Omental fat pad (tissue), 3 donors: ENCODE measurements at regions not wholly inside any gene's neighbourhood (a gene's known extent, or its start where the extent isn't known, plus 50 kb on each side); places are given as distances from the start of the nearest gene placed in this dataset.

Experiments used
- ATAC-seq: fragments of 150-250 bp; one replicate; pipeline ENCODE4 v1.9.1; 2016; ENCODE audit warnings: mild to moderate bottlenecking, moderate library complexity; ENCODE audit not compliant: low FRiP score
- DNase-seq: peaks from one replicate; pipeline ENCODE4 v3.0.0-alpha.2; 2019; ENCODE audit warnings: low spot score
- TF ChIP-seq, protein P1 (sequence below), 3 donors: fragments of 450-650 bp; IDR thresholded peaks; one replicate each; pipeline ENCODE4 v1.5.1; 2016 to 2017; ENCODE audit warnings: antibody characterized with exemption in 3 of 3, mild to moderate bottlenecking in 3 of 3, moderate library complexity in 2 of 3

DNA sequence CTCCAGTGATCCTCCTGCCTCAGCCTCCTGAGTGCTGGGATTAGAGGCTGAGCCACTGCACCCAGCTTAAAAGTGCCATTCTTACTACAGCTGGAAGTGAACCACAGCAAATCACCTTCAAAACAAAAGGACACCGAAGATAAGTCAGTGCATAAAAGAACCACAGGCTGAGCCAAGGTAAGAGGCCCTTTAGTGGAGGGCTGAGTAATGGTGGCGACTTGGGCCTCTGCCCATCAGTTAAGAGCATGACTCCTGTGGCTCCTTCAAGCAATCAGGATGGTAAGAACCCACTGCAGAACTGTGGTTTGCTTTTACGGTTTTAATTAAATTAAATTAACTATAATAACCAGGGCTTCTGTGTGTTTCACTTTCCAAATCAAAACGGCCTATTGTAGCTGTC lies 75.1 kb downstream of the CTAGE1 start:
- TF ChIP-seq, protein P1, sequence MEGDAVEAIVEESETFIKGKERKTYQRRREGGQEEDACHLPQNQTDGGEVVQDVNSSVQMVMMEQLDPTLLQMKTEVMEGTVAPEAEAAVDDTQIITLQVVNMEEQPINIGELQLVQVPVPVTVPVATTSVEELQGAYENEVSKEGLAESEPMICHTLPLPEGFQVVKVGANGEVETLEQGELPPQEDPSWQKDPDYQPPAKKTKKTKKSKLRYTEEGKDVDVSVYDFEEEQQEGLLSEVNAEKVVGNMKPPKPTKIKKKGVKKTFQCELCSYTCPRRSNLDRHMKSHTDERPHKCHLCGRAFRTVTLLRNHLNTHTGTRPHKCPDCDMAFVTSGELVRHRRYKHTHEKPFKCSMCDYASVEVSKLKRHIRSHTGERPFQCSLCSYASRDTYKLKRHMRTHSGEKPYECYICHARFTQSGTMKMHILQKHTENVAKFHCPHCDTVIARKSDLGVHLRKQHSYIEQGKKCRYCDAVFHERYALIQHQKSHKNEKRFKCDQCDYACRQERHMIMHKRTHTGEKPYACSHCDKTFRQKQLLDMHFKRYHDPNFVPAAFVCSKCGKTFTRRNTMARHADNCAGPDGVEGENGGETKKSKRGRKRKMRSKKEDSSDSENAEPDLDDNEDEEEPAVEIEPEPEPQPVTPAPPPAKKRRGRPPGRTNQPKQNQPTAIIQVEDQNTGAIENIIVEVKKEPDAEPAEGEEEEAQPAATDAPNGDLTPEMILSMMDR (IDR thresholded peaks at IDR 0.05), result no peak
- no peak for ATAC-seq
- no peak for DNase-seq

DNA sequence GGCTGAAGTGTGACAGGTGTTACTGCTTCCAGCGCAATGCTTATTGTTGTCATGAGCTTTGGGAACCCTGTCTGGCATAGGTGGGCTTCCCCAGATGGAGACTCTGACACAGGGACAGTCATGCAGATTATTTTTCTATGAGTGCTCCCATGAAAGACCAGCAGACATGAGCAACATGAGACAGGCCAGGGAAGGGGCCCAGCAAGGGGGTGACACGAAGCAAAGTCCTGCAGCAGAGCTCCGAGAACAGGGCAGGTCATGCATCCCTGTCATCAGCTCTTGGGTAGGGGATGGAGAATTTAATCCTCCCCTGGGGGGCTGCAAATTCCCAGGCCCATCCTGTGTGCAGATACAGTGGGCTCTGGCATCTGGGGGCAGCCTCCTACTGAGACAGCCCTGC lies 77.4 kb downstream of the CTAGE1 start:
- no peak for DNase-seq
- TF ChIP-seq, protein P1 (IDR thresholded peaks at IDR 0.05), result no peak
- ATAC-seq, result no peak

DNA sequence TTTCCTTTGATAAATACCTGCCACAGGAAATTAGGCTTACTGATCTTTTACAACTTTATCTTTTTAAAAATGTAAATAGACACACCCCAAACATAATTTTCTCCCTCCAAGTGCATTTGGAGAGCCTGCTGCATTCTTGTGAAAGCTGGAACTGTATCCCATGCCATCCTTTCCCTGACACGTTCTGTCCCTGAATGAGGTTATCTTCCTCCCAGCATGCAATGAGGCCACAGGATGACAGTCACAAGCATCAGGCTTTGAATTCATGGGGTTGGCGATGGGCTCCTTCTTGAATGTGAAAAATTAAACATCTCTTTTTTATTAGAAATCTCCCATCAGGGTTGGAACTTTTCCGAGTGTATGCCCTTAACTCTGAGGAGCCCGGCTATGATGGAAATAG lies 77.8 kb downstream of the CTAGE1 start:
- TF ChIP-seq, protein P1 (IDR thresholded peaks at IDR 0.05), result no peak
- ATAC-seq (no peak), DNase-seq (no peak)

DNA sequence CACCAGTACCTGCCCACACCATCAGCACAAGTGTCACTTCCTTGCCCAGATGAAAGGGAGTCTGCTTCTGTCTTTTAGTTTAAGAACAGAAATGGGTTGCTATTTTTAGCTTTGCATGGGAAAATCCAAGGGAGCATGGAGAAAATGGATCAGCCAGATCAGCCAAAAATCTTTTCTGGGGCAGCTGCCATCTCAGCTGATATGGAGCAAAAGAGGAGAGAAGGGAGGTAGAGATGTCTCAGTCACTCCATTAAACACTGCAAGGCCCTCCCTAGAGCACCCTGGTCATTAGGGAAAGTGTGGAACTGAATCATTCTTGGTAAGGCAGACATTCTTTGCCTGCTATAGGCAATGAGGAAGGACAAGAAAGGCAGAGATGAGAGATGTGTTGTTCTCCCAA lies 79.9 kb downstream of the CTAGE1 start:
- ATAC-seq (no peak), DNase-seq (no peak)
- TF ChIP-seq, protein P1 (IDR thresholded peaks at IDR 0.05), result no peak

DNA sequence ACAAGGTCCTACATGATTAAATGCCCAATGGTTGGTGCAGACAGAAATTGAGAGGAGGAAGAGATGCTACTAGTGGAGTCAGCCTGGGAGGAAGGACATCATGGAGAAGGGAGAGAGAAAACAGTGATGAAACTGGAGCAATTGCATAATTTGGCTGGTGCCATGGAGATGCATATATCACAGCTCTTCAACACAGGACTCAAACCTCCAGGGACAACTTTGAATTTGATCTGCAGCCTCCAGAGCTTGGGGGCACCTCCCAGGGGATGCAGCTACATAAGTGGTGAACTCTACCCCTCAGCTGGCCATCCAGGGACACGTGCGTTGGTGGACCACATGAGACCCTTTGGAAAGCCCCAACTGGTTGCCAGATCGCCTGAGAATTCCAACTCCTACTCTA lies 80.4 kb downstream of the CTAGE1 start:
- ATAC-seq, result peak; percentile 15
- TF ChIP-seq, protein P1 (IDR thresholded peaks at IDR 0.05), result no peak
- DNase-seq, result no peak

DNA sequence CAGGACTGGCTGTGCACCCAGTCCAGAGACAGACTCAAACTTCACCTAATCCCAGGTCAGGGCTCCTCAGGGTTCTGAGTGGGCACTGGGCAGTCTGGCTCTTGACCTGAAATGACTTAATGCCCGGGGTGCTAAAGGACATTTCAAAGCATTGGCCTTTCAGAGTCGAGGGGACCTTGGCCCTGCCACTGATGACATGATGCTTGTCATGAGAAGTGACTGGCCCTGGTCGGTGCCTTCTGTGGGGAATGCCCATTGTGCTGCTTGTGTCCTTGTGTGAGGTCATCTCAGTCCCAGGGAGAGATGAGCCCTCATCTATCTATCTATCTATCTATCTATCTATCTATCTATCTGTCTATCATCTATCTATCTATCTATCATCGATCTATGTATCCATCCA lies 81.3 kb downstream of the CTAGE1 start:
- TF ChIP-seq, protein P1 (IDR thresholded peaks at IDR 0.05), result no peak
- no peak for ATAC-seq
- no peak for DNase-seq

DNA sequence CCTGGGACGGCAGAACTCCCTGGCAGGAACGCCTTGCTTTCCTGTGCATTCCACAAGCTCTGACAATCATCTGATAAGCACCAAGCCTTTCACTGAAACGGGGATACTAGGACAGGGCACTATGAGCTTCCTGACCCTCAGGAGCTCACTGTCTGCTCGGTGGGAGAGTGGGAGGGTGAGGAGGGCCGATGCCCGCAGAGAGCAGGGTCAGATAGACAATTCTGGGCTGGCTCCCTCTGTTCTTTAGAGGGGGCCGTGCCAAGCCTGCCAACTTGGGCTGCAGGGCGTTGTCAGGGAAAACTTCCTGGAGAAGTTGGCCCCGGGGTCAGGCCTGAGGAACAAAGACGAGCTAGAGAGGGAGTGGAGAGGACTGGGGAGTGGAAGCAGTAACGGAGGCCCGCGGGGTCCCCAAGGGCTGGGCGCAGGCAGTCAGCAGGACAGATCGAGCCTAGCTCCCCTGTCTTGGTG lies 82.0 kb downstream of the CTAGE1 start:
- ATAC-seq, result no peak
- no peak for DNase-seq
- TF ChIP-seq, protein P1 (IDR thresholded peaks at IDR 0.05), result no peak
